NCI-H2107 treated with DMSO at 0.1 percent for 48 hours (cell line): ENCODE measurements at regions not wholly inside any gene's neighbourhood (a gene's known extent, or its start where the extent isn't known, plus 50 kb on each side); places are given as distances from the start of the nearest gene placed in this dataset.

Experiments
- DNase-seq: peaks from one replicate; lab custom pipeline; 2025; ENCODE audit not compliant: unreplicated experiment; lab: John Stamatoyannopoulos, UW

GRCh38 chr10:78690354-78691111 is 378.2 kb upstream of the ZMIZ1 start:
- no peak for DNase-seq

DNA sequence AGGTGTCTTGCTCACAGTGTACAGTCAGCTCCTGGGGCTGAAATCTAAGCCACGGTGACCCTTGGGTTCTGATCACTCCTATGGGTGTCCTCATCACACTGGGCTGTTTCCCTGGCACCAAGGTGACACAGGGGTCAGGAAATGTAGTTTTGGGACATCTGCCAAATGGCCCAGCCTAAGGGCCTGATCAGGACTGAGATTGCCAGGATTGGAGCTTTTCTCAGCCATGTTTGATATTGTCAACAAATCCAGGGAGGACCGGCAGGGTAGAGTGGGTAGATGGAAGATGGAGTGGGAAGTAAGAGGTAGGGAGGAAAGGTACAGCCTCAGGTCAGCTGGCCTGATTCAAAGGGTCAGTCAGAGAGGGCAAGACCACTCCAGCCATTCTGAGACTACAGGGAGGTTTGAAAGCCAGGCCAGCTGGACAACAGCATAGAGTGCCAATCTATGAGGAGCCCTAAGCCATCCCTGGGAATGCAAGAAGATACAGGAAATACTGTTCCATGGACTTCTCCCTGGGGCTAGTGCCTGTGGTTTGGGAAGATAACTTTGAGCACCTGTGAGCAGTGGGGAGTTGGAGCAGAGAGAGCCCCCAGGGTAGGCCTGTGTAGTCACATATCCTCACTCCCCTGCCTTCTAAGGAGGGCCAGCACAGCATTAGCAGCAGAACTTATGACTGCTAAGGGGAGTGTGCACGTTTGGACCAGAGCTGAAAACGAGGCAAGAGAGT is 377.3 kb upstream of the ZMIZ1 start:
- DNase-seq = no peak

DNA sequence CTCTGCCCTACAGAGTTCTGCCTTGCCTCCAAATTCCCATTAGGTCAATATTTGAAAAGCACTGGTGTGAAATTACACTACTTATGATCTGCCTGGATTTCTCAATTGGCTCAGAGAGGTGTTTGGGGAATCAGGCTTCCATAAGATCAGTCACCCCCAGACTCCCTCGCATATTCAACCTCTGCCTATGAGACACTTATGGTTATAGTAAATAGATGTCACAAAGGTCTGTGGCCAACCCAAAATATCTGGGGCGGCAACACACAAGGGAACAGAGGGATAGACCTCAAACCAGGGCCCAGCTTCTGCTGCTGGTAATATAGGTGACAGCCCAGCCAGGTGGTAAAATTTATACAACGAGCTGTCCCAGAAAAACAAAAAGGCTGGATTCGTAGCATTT is 376.7 kb upstream of the ZMIZ1 start:
- no peak for DNase-seq

GRCh38 chr10:78695846-78696245 is 372.9 kb upstream of the ZMIZ1 start:
- no peak for DNase-seq

DNA sequence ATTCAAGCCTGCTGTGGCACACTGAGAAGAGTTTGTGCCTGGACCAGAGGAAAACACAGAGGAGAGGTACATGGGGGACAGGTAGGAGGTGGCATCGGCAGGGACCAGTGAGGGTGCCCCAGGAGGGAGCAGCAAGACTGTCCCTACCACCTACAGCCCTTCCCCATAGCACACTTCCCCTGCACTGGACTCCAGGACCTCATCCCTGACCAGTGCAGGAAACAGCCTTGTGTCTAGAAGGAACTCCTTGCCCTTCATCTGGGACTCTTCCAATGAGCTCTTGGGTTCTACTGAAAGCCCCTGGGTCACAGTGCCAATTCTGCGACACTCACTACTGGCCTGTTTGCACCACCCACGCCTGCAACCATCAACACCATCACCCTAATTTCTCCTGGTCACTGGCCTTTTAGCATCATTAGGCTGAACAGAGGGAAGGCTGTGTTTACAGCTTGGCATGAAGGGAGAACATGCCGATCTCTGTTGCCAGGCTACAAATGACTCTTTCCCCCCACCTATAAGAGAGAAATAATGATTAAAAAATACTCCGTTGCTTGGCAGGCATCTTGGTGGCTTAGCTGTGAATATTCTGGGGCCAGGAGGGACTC is 371.9 kb upstream of the ZMIZ1 start:
- DNase-seq = no peak

- DNase-seq = no peak
Measured at GRCh38 chr10:78699971-78700370, 368.8 kb upstream of the ZMIZ1 start.

- no peak for DNase-seq
Measured at GRCh38 chr10:78700413-78700812, 368.4 kb upstream of the ZMIZ1 start.

- DNase-seq = no peak
Measured at GRCh38 chr10:78700816-78701520, 367.8 kb upstream of the ZMIZ1 start.

GRCh38 chr10:78702186-78702585 is 366.6 kb upstream of the ZMIZ1 start:
- DNase-seq = no peak

GRCh38 chr10:78702876-78703275 is 365.9 kb upstream of the ZMIZ1 start:
- DNase-seq = no peak

DNA sequence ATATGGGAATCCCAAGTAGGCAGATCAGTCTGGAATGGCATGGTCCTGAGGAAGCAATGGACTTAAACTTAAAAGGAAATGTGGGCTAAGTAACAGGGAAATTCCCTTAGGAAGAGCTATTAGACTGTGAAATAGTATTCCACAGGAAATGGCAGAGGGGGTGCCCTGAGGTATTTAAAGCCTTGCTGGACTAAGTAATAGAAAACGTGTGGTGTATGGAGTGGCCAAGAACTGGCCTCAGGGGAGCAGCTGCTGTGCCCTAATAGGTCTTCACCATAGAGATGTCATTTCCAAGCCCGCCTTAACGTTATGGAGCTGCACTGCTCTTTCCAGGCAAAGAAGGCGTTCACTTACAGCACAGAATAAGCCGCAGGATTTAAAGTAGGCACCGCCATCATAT is 365.2 kb upstream of the ZMIZ1 start:
- no peak for DNase-seq

DNA sequence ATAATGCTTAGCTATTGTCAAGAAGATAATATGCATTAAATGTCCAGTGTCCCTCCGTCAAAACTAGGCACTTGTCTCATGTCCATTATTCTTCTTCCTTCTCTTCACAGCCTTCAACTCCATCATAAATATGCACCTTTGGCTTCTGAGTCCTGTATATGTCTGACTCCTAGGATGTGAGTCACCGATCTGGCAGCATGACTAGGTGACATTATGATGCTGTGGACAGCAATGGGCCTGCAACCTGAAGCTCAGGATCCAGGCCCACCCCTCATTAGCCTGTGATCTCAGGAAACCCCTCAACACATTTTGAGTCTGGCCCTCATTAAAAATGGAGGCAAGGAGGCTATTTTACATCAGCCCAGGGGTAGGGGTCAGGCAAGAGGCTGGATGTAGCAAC is 362.5 kb upstream of the ZMIZ1 start:
- no peak for DNase-seq

- no peak for DNase-seq
Measured at GRCh38 chr10:78706726-78707540, 361.8 kb upstream of the ZMIZ1 start.

GRCh38 chr10:78707745-78708144 is 361.0 kb upstream of the ZMIZ1 start:
- DNase-seq = no peak

- DNase-seq = no peak
Measured at GRCh38 chr10:78712147-78712546, 356.6 kb upstream of the ZMIZ1 start.

DNA sequence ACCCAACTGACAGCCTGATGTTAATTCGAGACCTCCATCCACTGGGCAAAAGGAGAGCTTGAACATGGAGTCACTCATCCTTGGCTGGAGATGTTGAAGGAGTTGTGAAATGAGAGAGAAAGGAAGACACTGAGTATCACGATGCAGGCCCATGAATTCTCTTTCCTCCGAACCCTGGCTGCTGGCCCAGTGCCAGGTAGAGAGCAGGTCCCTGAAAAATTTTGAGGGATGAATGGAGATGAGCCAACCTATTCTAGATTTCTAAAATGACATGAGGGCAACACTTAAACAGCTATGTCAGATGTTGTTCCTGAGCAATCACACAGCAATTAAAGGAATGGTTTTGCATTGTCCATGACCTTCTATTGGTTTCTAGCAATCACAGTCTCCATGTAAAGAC is 355.1 kb upstream of the ZMIZ1 start:
- DNase-seq = no peak

GRCh38 chr10:78714225-78714624 is 354.5 kb upstream of the ZMIZ1 start:
- no peak for DNase-seq

DNA sequence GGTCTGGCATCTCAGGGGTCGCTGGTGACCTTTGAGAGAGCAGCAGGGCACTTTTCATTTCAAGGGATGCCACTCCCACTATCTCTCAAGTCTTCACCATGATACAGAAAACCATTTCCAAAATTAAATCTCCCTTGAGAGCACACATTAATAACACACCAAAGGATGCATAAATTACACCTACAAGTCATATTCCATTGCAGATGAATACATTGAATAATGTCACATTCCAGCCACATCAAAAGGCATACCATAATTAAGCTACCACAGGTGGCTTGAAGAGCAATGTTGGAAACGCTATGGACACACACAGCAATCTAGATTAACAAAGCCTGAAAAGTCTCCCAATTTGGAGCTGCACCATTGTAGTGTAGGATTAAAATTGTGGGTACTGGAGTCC is 353.3 kb upstream of the ZMIZ1 start:
- no peak for DNase-seq

DNA sequence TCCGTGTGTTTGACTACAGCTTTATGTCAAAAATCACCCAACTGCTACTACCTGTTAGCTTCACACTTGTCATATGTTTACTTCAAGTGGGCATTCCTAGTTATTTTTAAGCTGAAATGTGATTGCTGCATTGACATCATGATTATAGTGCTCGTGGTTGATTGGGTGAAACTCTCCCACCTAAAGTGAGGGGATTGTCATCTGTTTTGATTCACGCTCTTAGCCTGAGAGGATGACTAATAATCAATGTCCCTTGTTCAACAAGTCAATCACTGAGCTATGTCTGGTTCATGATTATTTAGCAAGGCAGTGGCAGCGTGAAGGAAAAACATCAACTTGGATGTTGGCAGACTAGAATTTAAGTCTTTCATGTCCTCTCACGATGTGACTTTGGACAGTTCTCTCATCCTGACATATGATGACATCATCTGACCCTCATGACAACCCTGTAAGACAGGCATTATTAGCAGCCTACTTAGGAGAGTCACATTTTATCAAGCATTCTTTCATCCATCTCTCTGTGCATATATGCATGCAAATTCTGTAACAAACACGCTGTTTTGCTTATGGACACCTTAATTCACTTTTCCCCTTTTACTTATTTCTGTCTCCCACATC is 352.6 kb upstream of the ZMIZ1 start:
- DNase-seq = no peak

DNA sequence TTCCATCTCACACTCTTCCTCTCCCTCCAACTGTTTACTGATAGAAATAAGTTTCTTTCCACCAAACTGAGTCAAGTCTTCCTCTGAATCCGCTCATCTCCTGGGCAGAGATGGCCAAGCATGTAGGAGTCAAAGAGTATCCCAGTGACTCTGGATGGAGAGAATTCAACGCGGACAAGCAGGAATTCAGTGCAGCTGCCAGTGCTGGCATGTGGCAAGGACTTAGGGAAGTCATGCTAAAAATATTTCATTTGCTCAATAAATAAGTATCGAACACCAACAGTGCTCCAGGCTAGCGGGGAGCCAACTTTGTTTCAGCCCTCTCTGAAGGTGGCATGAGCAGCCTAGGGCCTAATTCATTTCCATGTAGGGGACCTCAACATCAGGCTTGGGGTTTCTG is 351.6 kb upstream of the ZMIZ1 start:
- DNase-seq = no peak
